SK-N-MC (cell line): ENCODE measurements at regions not wholly inside any gene's neighbourhood (a gene's known extent, or its start where the extent isn't known, plus 50 kb on each side); places are given as distances from the start of the nearest gene placed in this dataset.

Experiments used
- EZH2 ChIP-seq: fragments of 200-600 bp; sonication (generic); IDR thresholded peaks from one replicate; pipeline ENCODE4 v1.6.1; 2017; ENCODE audit warnings: antibody characterized with exemption
- FOXP2 ChIP-seq: optimal IDR thresholded peaks from 2 replicates; pipeline ENCODE3; 2011; ENCODE audit warnings: mild to moderate bottlenecking, moderate library complexity; ENCODE audit not compliant: insufficient read depth; ENCODE audit errors: extremely low read length, control extremely low read depth
- POLR2AphosphoS5 ChIP-seq: IDR thresholded peaks from 2 replicates; pipeline ENCODE4 v1.6.1; 2012; ENCODE audit warnings: mild to moderate bottlenecking, low read depth, low read length, borderline replicate concordance

DNA sequence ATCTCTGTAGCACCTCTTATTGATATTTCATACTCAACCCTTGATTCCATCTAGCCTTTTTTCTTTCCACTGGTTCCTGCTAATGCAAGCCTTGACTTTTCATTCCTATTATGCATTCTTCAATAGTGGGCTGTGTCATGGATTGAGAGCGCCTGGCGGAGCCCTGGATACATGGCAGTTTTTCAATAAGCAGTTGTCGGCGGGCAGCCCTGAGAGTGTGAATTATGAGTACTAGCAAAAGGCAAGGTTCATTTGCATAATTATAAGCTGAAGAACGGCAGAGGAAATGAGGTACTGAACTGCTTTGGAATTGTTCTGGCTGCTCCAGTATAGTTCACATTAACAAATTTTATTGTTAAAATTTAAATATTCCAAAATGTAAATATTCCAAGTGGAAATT lies 339.7 kb upstream of the VCX start:
- TF ChIP-seq POLR2AphosphoS5 (no peak), EZH2 (no peak), FOXP2 (no peak)
